HepG2 (cell line): ENCODE measurements at regions not wholly inside any gene's neighbourhood (a gene's known extent, or its start where the extent isn't known, plus 50 kb on each side); places are given as distances from the start of the nearest gene placed in this dataset.
A peak's percentile ranks its signal among the peaks of the same experiment; 100 is the strongest.

Experiments used
- AHDC1 ChIP-seq: sonication (generic); formaldehyde crosslinking; IDR thresholded peaks from 2 replicates; pipeline ENCODE4 v1.5.1; 2020; ENCODE audit warnings: mild to moderate bottlenecking, missing genetic modification reagents, borderline replicate concordance
- CREM ChIP-seq, 2 experiments: sonication (generic) in 1 of 2; formaldehyde crosslinking in 1 of 2; IDR thresholded peaks; 2 replicates each; pipeline versions ENCODE4 v1.4.0 to v1.6.1; 2016 to 2020; ENCODE audit warnings: antibody characterized with exemption in 1 of 2, mild to moderate bottlenecking in 1 of 2, missing genetic modification reagents in 1 of 2
- GATAD2A ChIP-seq: IDR thresholded peaks from 2 replicates; pipeline ENCODE4 v1.6.1; 2016
- HMG20A ChIP-seq: IDR thresholded peaks from 2 replicates; pipeline ENCODE4 v1.6.1; 2016; ENCODE audit warnings: borderline replicate concordance
- KDM6A ChIP-seq: IDR thresholded peaks from 2 replicates; pipeline ENCODE4 v1.6.1; 2016; ENCODE audit warnings: low read depth
- MED1 ChIP-seq: sonication (generic); formaldehyde crosslinking; IDR thresholded peaks from 2 replicates; pipeline ENCODE4 v1.4.0; 2020; ENCODE audit warnings: missing genetic modification reagents
- MEF2D ChIP-seq: sonication (generic); formaldehyde crosslinking; IDR thresholded peaks from 2 replicates; pipeline ENCODE4 v1.5.1; 2020; ENCODE audit warnings: mild to moderate bottlenecking, missing genetic modification reagents
- NCOA2 ChIP-seq: sonication (generic); formaldehyde crosslinking; IDR thresholded peaks from 2 replicates; pipeline ENCODE4 v1.8.0; 2022; ENCODE audit warnings: inconsistent platforms
- NR2F2 ChIP-seq: IDR thresholded peaks from 2 replicates; pipeline ENCODE4 v1.6.1; 2012; ENCODE audit warnings: low read depth, inconsistent platforms, borderline replicate concordance
- PATZ1 ChIP-seq: sonication (generic); formaldehyde crosslinking; IDR thresholded peaks from 2 replicates; pipeline ENCODE4 v1.4.0; 2020; ENCODE audit warnings: missing genetic modification reagents
- PAXIP1 ChIP-seq: sonication (generic); formaldehyde crosslinking; conservative IDR thresholded peaks from 2 replicates; pipeline ENCODE4 v1.4.0; 2020; ENCODE audit warnings: mild to moderate bottlenecking, missing genetic modification reagents, moderate library complexity
- SOX13 ChIP-seq, 3 experiments: fragments of 450-650 bp in 1 of 3; sonication (generic) in 1 of 3; formaldehyde crosslinking in 1 of 3; IDR thresholded peaks in 2 of 3; conservative IDR thresholded peaks in 1 of 3; 2 replicates each; pipeline versions ENCODE4 v1.5.0 to v1.6.1; 2016 to 2020; ENCODE audit warnings: antibody characterized with exemption in 1 of 3, mild to moderate bottlenecking in 1 of 3, missing compliant biosample characterization in 1 of 3, missing genetic modification reagents in 1 of 3, moderate library complexity in 1 of 3
- ZNF614 ChIP-seq: IDR thresholded peaks from 2 replicates; pipeline ENCODE4 v1.6.1; 2018; ENCODE audit warnings: missing biosample characterization, missing genetic modification reagents, inconsistent platforms, borderline replicate concordance
- ZNF616 ChIP-seq: sonication (generic); formaldehyde crosslinking; IDR thresholded peaks from 2 replicates; pipeline ENCODE4 v1.5.0; 2020; ENCODE audit warnings: low read depth, mild to moderate bottlenecking, missing genetic modification reagents
- ZUFSP ChIP-seq: sonication (generic); formaldehyde crosslinking; IDR thresholded peaks from 2 replicates; pipeline ENCODE4 v1.9.0; 2021; ENCODE audit warnings: missing genetic modification reagents, mild to moderate bottlenecking, borderline replicate concordance

GRCh38 chr1:244207935-244208244 lies 156.8 kb downstream of the ZBTB18 start (continued):
- TF ChIP-seq PAXIP1 (CRISPR knock-in tag) (peak; percentile 84), NCOA2 (peak; percentile 70), GATAD2A (CRISPR knock-in tag) (peak; percentile 80), MEF2D (CRISPR knock-in tag) (0 out of 2 replicates have a peak, but pooled peaks have one; percentile 46), CREM (IDR thresholded peaks at IDR 0.05) (peak; percentile 26; the same call in 1 of the 2 replicates), CREM (CRISPR knock-in tag; IDR thresholded peaks at IDR 0.05) (no peak), PATZ1 (no peak), KDM6A (CRISPR knock-in tag) (peak; percentile 50; the same call in 1 of the 2 replicates), ZUFSP (CRISPR knock-in tag) (no peak), ZNF614 (peak; percentile 52; the same call in 1 of the 2 replicates), SOX13 (IDR thresholded peaks at IDR 0.05) (no peak), SOX13 (CRISPR knock-in tag; conservative IDR thresholded peaks at IDR 0.05 in 1 of 2, IDR thresholded peaks at IDR 0.05 in 1 of 2) (peak in 1 of 2 experiments; percentile 81; a peak in 2 of 4 replicates), ZNF616 (CRISPR knock-in tag) (no peak), MED1 (peak; percentile 60; the same call in 1 of the 2 replicates), HMG20A (CRISPR knock-in tag) (peak; percentile 60; the same call in 1 of the 2 replicates), AHDC1 (peak; percentile 47; the same call in 1 of the 2 replicates), NR2F2 (peak; percentile 52; the same call in 1 of the 2 replicates)
